Pancreas (tissue), 10 donors: ENCODE measurements at regions not wholly inside any gene's neighbourhood (a gene's known extent, or its start where the extent isn't known, plus 50 kb on each side); places are given as distances from the start of the nearest gene placed in this dataset.

ENCODE experiments used
- ATAC-seq, 4 donors: fragments of 200-7000 bp; cut with Tn5 transposase; one replicate each; pipeline versions ENCODE4 v1.8.0 to v1.9.1; 2020; ENCODE audit warnings: mild to moderate bottlenecking in 4 of 4, moderate library complexity in 4 of 4
- DNase-seq, 6 donors: peaks; one replicate each; pipeline ENCODE4 v3.0.0-alpha.2; 2020
- FAIRE-seq: peaks from 2 replicates; lab custom pipeline; 2012; peaks lifted over from hg19 to GRCh38; lab: Jason Lieb, UNC
- H3K27ac ChIP-seq, 4 donors: fragments of 200-600 bp; sonication (generic); 1 replicate in 3 of 4; 2 replicates in 1 of 4; pipeline versions ENCODE4 v1.5.0 to v1.8.0; 2020
- H3K27me3 ChIP-seq, 4 donors: fragments of 200-600 bp; one replicate each; pipeline ENCODE4 v1.8.0; 2021
- H3K36me3 ChIP-seq, 3 donors: fragments of 200-600 bp; sonication (generic) in 1 of 3; one replicate each; pipeline versions ENCODE4 v1.5.0 to v1.8.0; 2020 to 2021
- H3K4me1 ChIP-seq, 3 donors: fragments of 200-600 bp; one replicate each; pipeline ENCODE4 v1.8.0; 2021
- H3K4me3 ChIP-seq, 4 donors: fragments of 200-600 bp; sonication (generic) in 2 of 4; one replicate each; pipeline versions ENCODE4 v1.5.0 to v1.8.0; 2020 to 2021
- H3K9me3 ChIP-seq, 4 donors: fragments of 200-600 bp; one replicate each; pipeline ENCODE4 v1.8.0; 2021
- CTCF ChIP-seq, 4 donors: fragments of 200-600 bp; sonication (generic) in 3 of 4; IDR thresholded peaks; one replicate each; pipeline versions ENCODE4 v1.5.0 to v1.8.0; 2021; ENCODE audit warnings: antibody characterized with exemption in 4 of 4
- WGBS, 2 donors: extraction: QIAGEN DNeasy Blood & Tissue Kit; methylation state at CpG; one replicate each; pipeline ENCODE4 v1.1.7; 2013; 5-methylcytosine and 5-hydroxymethylcytosine counted together
- intact Hi-C, 3 donors: fragments of 100-400 bp; cut with DNase I; formaldehyde crosslinking; loops; one replicate each; pipeline versions ENCODE4 v1.11.1 to v1.14.2; 2022
- donor health status: healthy with polysubstance abuse.
- donor health status: DM: no; HTN: no; CAD: no; lungs with moderate emphysema.
- donor health status: DM: no; HTN: no; CAD: no.
- donor health status: control.
- donor health status: control.
- donor health status: Bipolar disorder and iron deficiency.
- donor health status: DM: yes; HTN: yes; CAD: no.
- donor health status: DM: no; HTN: no; CAD: no.
- donor health status: DM: no; HTN: no; CAD: no.
- donor health status: DM: yes; HTN: yes; CAD: no.

DNA sequence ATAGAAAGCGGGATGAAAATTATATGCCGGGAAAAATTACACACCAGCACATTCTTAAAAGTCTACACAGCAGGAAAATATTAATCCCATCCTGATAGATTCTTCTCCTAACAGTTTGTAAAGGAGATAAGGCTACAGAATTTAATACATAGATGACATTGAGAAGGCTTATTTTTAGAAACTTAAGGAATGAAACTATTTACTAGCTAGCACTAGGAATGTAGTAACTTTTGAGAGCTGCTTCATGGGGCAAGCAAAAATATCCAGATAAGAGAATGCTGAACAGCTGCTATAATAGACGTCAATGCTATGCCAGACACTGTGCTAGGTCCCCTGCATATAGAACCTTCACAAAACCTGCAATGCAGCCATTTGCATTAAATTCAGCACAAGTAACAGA is 912.7 kb upstream of the NR2F2 start:
- DNase-seq = no peak
- WGBS, 2 donors = 59 to 74% methylated on average over 3 of the region's 3 CpGs
- H3K9me3 ChIP-seq = no peaks in the 10 kb centered on the region
- H3K27ac ChIP-seq = no peak overlapping the region
- no peaks in the 10 kb centered on the region for H3K27me3 ChIP-seq
- TF ChIP-seq CTCF (IDR thresholded peaks at IDR 0.05) = no peak
- no peak overlapping the region for H3K4me3 ChIP-seq
- H3K36me3 ChIP-seq = no peaks in the 10 kb centered on the region
- H3K4me1 ChIP-seq = no peaks in the 10 kb centered on the region
- intact Hi-C loops = no loop called here
- no peak for ATAC-seq
- FAIRE-seq = no peak

- no peak for FAIRE-seq
- Histone ChIP-seq H3K27me3 (peaks cover 0 to 6% (median 0%) of the 10 kb centered on the region in 4 donors), H3K9me3 (no peaks in the 10 kb centered on the region), H3K36me3 (no peaks in the 10 kb centered on the region), H3K27ac (no peak overlapping the region), H3K4me3 (no peak overlapping the region), H3K4me1 (no peaks in the 10 kb centered on the region)
- intact Hi-C loops = no loop called here
- no peak for ATAC-seq
- no peak for TF ChIP-seq CTCF (IDR thresholded peaks at IDR 0.05)
- no peak for DNase-seq
- 35 to 44% methylated on average over 3 of the region's 3 CpGs for WGBS, 2 donors
Observed at GRCh38 chr15:95422255-95422654, 908.2 kb upstream of the NR2F2 start.

DNA sequence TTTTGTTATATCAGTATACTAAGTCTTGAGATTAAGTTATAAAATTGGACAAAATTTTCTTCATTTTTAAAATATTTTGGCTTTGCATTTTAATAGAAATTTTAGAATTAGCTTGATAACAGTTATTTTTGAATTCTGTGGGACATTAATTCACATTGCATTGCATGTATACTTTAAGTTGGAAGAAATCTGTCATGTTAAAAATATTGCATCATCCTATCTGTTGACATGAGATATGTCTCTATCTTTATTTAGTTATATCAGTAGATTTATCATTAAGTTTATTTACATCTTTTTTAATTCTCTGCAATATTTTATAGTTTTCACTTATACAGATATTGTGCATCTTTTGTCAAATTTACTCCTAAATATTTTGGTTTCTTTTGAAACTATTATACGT is 904.6 kb upstream of the NR2F2 start:
- Histone ChIP-seq H3K4me3 (no peak overlapping the region), H3K27me3 (peaks cover 0 to 6% (median 0%) of the 10 kb centered on the region in 4 donors), H3K9me3 (no peaks in the 10 kb centered on the region), H3K27ac (no peak overlapping the region), H3K4me1 (no peaks in the 10 kb centered on the region), H3K36me3 (no peaks in the 10 kb centered on the region)
- intact Hi-C loops = no loop called here
- ATAC-seq (no peak), DNase-seq (no peak), FAIRE-seq (peak; percentile 39)
- 79 to 92% methylated on average over 1 of the region's 1 CpG for WGBS, 2 donors
- no peak for TF ChIP-seq CTCF (IDR thresholded peaks at IDR 0.05)

DNA sequence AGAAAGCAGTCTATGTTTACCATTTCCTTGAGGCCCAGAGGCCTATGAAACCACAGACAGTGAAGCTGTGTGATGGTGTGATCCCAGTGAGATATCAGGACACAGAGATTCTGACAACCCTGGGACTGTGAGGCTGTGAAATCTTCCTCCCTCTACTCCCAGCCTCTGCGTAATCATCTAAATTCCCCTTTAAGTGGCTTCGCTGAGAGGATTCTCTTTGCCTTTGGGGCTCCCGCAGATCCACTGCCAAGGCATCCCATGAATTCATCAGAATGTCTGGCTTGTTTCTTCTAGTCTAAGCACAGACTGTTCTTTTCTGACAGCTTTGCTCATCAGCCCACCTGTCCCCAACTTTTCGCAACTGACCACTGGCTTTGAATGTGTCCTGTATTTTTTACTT is 901.2 kb upstream of the NR2F2 start:
- no peak for DNase-seq
- Histone ChIP-seq H3K36me3 (no peaks in the 10 kb centered on the region), H3K27ac (no peak overlapping the region), H3K9me3 (no peaks in the 10 kb centered on the region), H3K4me1 (no peaks in the 10 kb centered on the region), H3K27me3 (peaks cover 0 to 6% (median 0%) of the 10 kb centered on the region in 4 donors), H3K4me3 (no peak overlapping the region)
- intact Hi-C loops = no loop called here
- FAIRE-seq = no peak
- TF ChIP-seq CTCF (IDR thresholded peaks at IDR 0.05) = no peak
- no peak for ATAC-seq
- WGBS, 2 donors = 66 to 75% methylated on average over 4 of the region's 4 CpGs

- ATAC-seq (no peak), FAIRE-seq (no peak), DNase-seq (no peak)
- Histone ChIP-seq H3K27ac (no peak overlapping the region), H3K36me3 (no peaks in the 10 kb centered on the region), H3K27me3 (peaks cover 0 to under 1% (median 0%) of the 10 kb centered on the region in 4 donors), H3K9me3 (no peaks in the 10 kb centered on the region), H3K4me1 (no peaks in the 10 kb centered on the region), H3K4me3 (no peak overlapping the region)
- intact Hi-C loops = no loop called here
- WGBS, 2 donors = 25 to 48% methylated on average over 1 of the region's 1 CpG
- no peak for TF ChIP-seq CTCF (IDR thresholded peaks at IDR 0.05)
Observed at GRCh38 chr15:95431518-95431917, 899.0 kb upstream of the NR2F2 start.
